ENCODE measurements at regions not wholly inside any gene's neighbourhood (a gene's known extent, or its start where the extent isn't known, plus 50 kb on each side); places are given as distances from the start of the nearest gene placed in this dataset.

- Histone ChIP-seq H3K4me3 (ENCODE audit: low read length) (no peak overlapping the region), H3K36me3 (ENCODE audit: control insufficient read depth, low read length) (no peaks in the 10 kb centered on the region), H3F3A (ENCODE audit: control insufficient read depth, insufficient read depth) (no peaks in the 10 kb centered on the region), H3K4me2 (ENCODE audit: low read length) (no peak overlapping the region), H3K27ac (ENCODE audit: low read depth, low read length) (no peak overlapping the region), H3K4me1 (ENCODE audit: control insufficient read depth, low read length) (peaks cover 7% of the 10 kb centered on the region), H3K27me3 (ENCODE audit: control insufficient read depth, low read length) (no peaks in the 10 kb centered on the region), H3K79me2 (ENCODE audit: control insufficient read depth, low read length) (no peaks in the 10 kb centered on the region), H3K9me2 (replicated peaks; ENCODE audit: control insufficient read depth, low read length) (no peaks in the 10 kb centered on the region), H4K20me1 (ENCODE audit: control insufficient read depth, insufficient read depth, low read depth, low read length) (no peaks in the 10 kb centered on the region), H3K9me3 (ENCODE audit: control insufficient read depth, insufficient read depth, low read length) (peaks cover 3% of the 10 kb centered on the region; the same call in 1 of the 2 replicates)
- TF ChIP-seq EZH2phosphoT487 (IDR thresholded peaks at IDR 0.05; ENCODE audit: borderline replicate concordance, low read length) (no peak), CTCF (IDR thresholded peaks at IDR 0.05; ENCODE audit: low read depth, low read length, poor library complexity, severe bottlenecking) (no peak)
Observed at GRCh38 chr2:234339011-234339410, 157.9 kb downstream of the ARL4C start.

GRCh38 chr2:234335661-234336228, 161.1 kb downstream of the ARL4C start:
- H3F3A ChIP-seq (ENCODE audit: control insufficient read depth, insufficient read depth), result no peaks in the 10 kb centered on the region
- H3K27ac ChIP-seq (ENCODE audit: low read depth, low read length), result no peak overlapping the region
- H3K9me3 ChIP-seq (ENCODE audit: control insufficient read depth, insufficient read depth, low read length), result peaks cover 3% of the 10 kb centered on the region; the same call in 1 of the 2 replicates
- H3K36me3 ChIP-seq (ENCODE audit: control insufficient read depth, low read length), result no peaks in the 10 kb centered on the region
- H3K9me2 ChIP-seq (replicated peaks; ENCODE audit: control insufficient read depth, low read length), result no peaks in the 10 kb centered on the region
- no peaks in the 10 kb centered on the region for H4K20me1 ChIP-seq (ENCODE audit: control insufficient read depth, insufficient read depth, low read depth, low read length)
- H3K4me1 ChIP-seq (ENCODE audit: control insufficient read depth, low read length), result peaks cover 7% of the 10 kb centered on the region
- TF ChIP-seq CTCF (IDR thresholded peaks at IDR 0.05; ENCODE audit: low read depth, low read length, poor library complexity, severe bottlenecking) (no peak), EZH2phosphoT487 (IDR thresholded peaks at IDR 0.05; ENCODE audit: borderline replicate concordance, low read length) (no peak)
- H3K4me3 ChIP-seq (ENCODE audit: low read length), result no peak overlapping the region
- no peaks in the 10 kb centered on the region for H3K27me3 ChIP-seq (ENCODE audit: control insufficient read depth, low read length)
- no peaks in the 10 kb centered on the region for H3K79me2 ChIP-seq (ENCODE audit: control insufficient read depth, low read length)
- H3K4me2 ChIP-seq (ENCODE audit: low read length), result no peak overlapping the region

GRCh38 chr2:234334756-234335155, 162.1 kb downstream of the ARL4C start:
- Histone ChIP-seq H3K27ac (ENCODE audit: low read depth, low read length) (no peak overlapping the region), H3K4me1 (ENCODE audit: control insufficient read depth, low read length) (peaks cover 7% of the 10 kb centered on the region), H3K36me3 (ENCODE audit: control insufficient read depth, low read length) (no peaks in the 10 kb centered on the region), H3K4me3 (ENCODE audit: low read length) (no peak overlapping the region), H3K9me2 (replicated peaks; ENCODE audit: control insufficient read depth, low read length) (no peaks in the 10 kb centered on the region), H3K79me2 (ENCODE audit: control insufficient read depth, low read length) (no peaks in the 10 kb centered on the region), H3K27me3 (ENCODE audit: control insufficient read depth, low read length) (no peaks in the 10 kb centered on the region), H3K4me2 (ENCODE audit: low read length) (no peak overlapping the region), H4K20me1 (ENCODE audit: control insufficient read depth, insufficient read depth, low read depth, low read length) (no peaks in the 10 kb centered on the region), H3F3A (ENCODE audit: control insufficient read depth, insufficient read depth) (no peaks in the 10 kb centered on the region), H3K9me3 (ENCODE audit: control insufficient read depth, insufficient read depth, low read length) (peaks cover 3% of the 10 kb centered on the region; the same call in 1 of the 2 replicates)
- TF ChIP-seq EZH2phosphoT487 (IDR thresholded peaks at IDR 0.05; ENCODE audit: borderline replicate concordance, low read length) (no peak), CTCF (IDR thresholded peaks at IDR 0.05; ENCODE audit: low read depth, low read length, poor library complexity, severe bottlenecking) (no peak)
